ENCODE measurements at regions not wholly inside any gene's neighbourhood (a gene's known extent, or its start where the extent isn't known, plus 50 kb on each side); places are given as distances from the start of the nearest gene placed in this dataset.
"Not testable (repeated sequence)": the region's sequence is repeated elsewhere in the genome, so short reads cannot be mapped to it uniquely, and the experiment has no call there.

- intact Hi-C loops (cut with DNase I): no loop called here
- ATAC-seq: no peak
Observed at GRCh38 chr7:47192978-47193377, 388.9 kb downstream of the TNS3 start.

GRCh38 chr7:47191876-47192291 is 390.0 kb downstream of the TNS3 start:
- intact Hi-C loops (cut with DNase I): no loop called here
- no peak for ATAC-seq
- DNase-seq (ENCODE audit: missing footprints): no peak

More at GRCh38 chr7:47192978-47193377, 388.9 kb downstream of the TNS3 start:
- DNase-seq (ENCODE audit: missing footprints): no peak

GRCh38 chr7:47191316-47191715 is 390.6 kb downstream of the TNS3 start:
- peak; percentile 69 for ATAC-seq
- intact Hi-C loops (cut with DNase I): no loop called here

GRCh38 chr7:47190462-47190861 is 391.4 kb downstream of the TNS3 start:
- intact Hi-C loops (cut with DNase I): no loop called here
- ATAC-seq: peak; percentile 43
- DNase-seq (ENCODE audit: missing footprints): no peak

More at GRCh38 chr7:47191316-47191715, 390.6 kb downstream of the TNS3 start:
- no peak for DNase-seq (ENCODE audit: missing footprints)

GRCh38 chr7:47188653-47189315 is 393.1 kb downstream of the TNS3 start:
- DNase-seq (ENCODE audit: missing footprints) (no peak), ATAC-seq (no peak)
- intact Hi-C loops (cut with DNase I): loop anchor here (10.0 kb wide), 1 partner anchor 584 kb away; no protein-coding TSS in a partner anchor

- intact Hi-C loops (cut with DNase I): loop anchor here (10.0 kb wide), 1 partner anchor 583 kb away; no protein-coding TSS in a partner anchor
- DNase-seq (ENCODE audit: missing footprints) (no peak), ATAC-seq (no peak)
Observed at GRCh38 chr7:47188136-47188535, 393.8 kb downstream of the TNS3 start.

GRCh38 chr7:47186316-47186715 is 395.6 kb downstream of the TNS3 start:
- DNase-seq (ENCODE audit: missing footprints): no peak
- intact Hi-C loops (cut with DNase I): loop anchor here (10.0 kb wide), 1 partner anchor 582 kb away; no protein-coding TSS in a partner anchor
- no peak for ATAC-seq

- DNase-seq (ENCODE audit: missing footprints): no peak
- ATAC-seq: no peak
- intact Hi-C loops (cut with DNase I): loop anchor here (10.0 kb wide), 1 partner anchor 581 kb away; no protein-coding TSS in a partner anchor
Observed at GRCh38 chr7:47185839-47186238, 396.1 kb downstream of the TNS3 start.

GRCh38 chr7:47185170-47185569 is 396.7 kb downstream of the TNS3 start:
- intact Hi-C loops (cut with DNase I): loop anchor here (10.0 kb wide), 1 partner anchor 580 kb away; no protein-coding TSS in a partner anchor
- DNase-seq (ENCODE audit: missing footprints): no peak
- peak; percentile 45 for ATAC-seq

- ATAC-seq (no peak), DNase-seq (ENCODE audit: missing footprints) (no peak)
- intact Hi-C loops (cut with DNase I): loop anchor here (2.0 to 10.0 kb wide), 4 partner anchors 48 to 832 kb away; no protein-coding TSS in a partner anchor
Observed at GRCh38 chr7:47183862-47184590, 397.9 kb downstream of the TNS3 start.

GRCh38 chr7:47181746-47182361 is 400.1 kb downstream of the TNS3 start:
- intact Hi-C loops (cut with DNase I): loop anchor here (1.0 to 10.0 kb wide), 6 partner anchors 50 to 1265 kb away; no protein-coding TSS in a partner anchor
- DNase-seq (ENCODE audit: missing footprints) (no peak), ATAC-seq (peak; percentile 88)

GRCh38 chr7:47180516-47180826 is 401.4 kb downstream of the TNS3 start:
- no peak for ATAC-seq
- intact Hi-C loops (cut with DNase I): loop anchor here (2.0 to 10.0 kb wide), 4 partner anchors 52 to 828 kb away; no protein-coding TSS in a partner anchor
- no peak for DNase-seq (ENCODE audit: missing footprints)

- no peak for DNase-seq (ENCODE audit: missing footprints)
- ATAC-seq: no peak
- intact Hi-C loops (cut with DNase I): loop anchor here (2.0 to 10.0 kb wide), 5 partner anchors 52 to 828 kb away; no protein-coding TSS in a partner anchor
Observed at GRCh38 chr7:47179812-47180515, 401.9 kb downstream of the TNS3 start.

GRCh38 chr7:47172602-47173539 is 409.0 kb downstream of the TNS3 start:
- intact Hi-C loops (cut with DNase I): loop anchor here (10.0 kb wide), 1 partner anchor 78 kb away; no protein-coding TSS in a partner anchor
- not testable (repeated sequence) for DNase-seq (ENCODE audit: missing footprints); ATAC-seq

GRCh38 chr7:47170516-47170915 is 411.4 kb downstream of the TNS3 start:
- intact Hi-C loops (cut with DNase I): loop anchor here (10.0 kb wide), 1 partner anchor 76 kb away; no protein-coding TSS in a partner anchor
- ATAC-seq: no peak
- DNase-seq (ENCODE audit: missing footprints): no peak

- intact Hi-C loops (cut with DNase I): no loop called here
- DNase-seq (ENCODE audit: missing footprints): no peak
- ATAC-seq: no peak
Observed at GRCh38 chr7:47154791-47155190, 427.1 kb downstream of the TNS3 start.

GRCh38 chr7:47153576-47153975 is 428.3 kb downstream of the TNS3 start:
- DNase-seq (ENCODE audit: missing footprints): no peak
- ATAC-seq: no peak
- intact Hi-C loops (cut with DNase I): no loop called here

- ATAC-seq: peak; percentile 31
Observed at GRCh38 chr7:47153058-47153457, 428.9 kb downstream of the TNS3 start.

More at GRCh38 chr7:47153058-47153457, 428.9 kb downstream of the TNS3 start:
- intact Hi-C loops (cut with DNase I): no loop called here
- no peak for DNase-seq (ENCODE audit: missing footprints)
